ENCODE measurements at regions not wholly inside any gene's neighbourhood (a gene's known extent, or its start where the extent isn't known, plus 50 kb on each side); places are given as distances from the start of the nearest gene placed in this dataset.

- no peak for DNase-seq (ENCODE audit: low spot score)
These were observed 138.8 kb downstream of the AASDHPPT start for GRCh38 chr11:106216281-106216680.

- no peak for DNase-seq (ENCODE audit: low spot score)
These were observed 140.0 kb downstream of the AASDHPPT start for GRCh38 chr11:106217456-106217855.

GRCh38 chr11:106218106-106218505 lies 140.6 kb downstream of the AASDHPPT start:
- no peak for DNase-seq (ENCODE audit: low spot score)

- no peak for DNase-seq (ENCODE audit: low spot score)
These were observed 145.2 kb downstream of the AASDHPPT start for GRCh38 chr11:106222626-106223025.

GRCh38 chr11:106224172-106224571 lies 146.7 kb downstream of the AASDHPPT start:
- no peak for DNase-seq (ENCODE audit: low spot score)

GRCh38 chr11:106228996-106229395 lies 151.5 kb downstream of the AASDHPPT start:
- no peak for DNase-seq (ENCODE audit: low spot score)

- peak; percentile 25 for DNase-seq (ENCODE audit: low spot score)
These were observed 154.1 kb downstream of the AASDHPPT start for GRCh38 chr11:106231591-106231990.

GRCh38 chr11:106233191-106233590 lies 155.7 kb downstream of the AASDHPPT start:
- no peak for DNase-seq (ENCODE audit: low spot score)

- DNase-seq (ENCODE audit: low spot score), result no peak
These were observed 157.3 kb downstream of the AASDHPPT start for GRCh38 chr11:106234794-106235193.

- DNase-seq (ENCODE audit: low spot score), result no peak
These were observed 158.8 kb downstream of the AASDHPPT start for GRCh38 chr11:106236295-106236694.

GRCh38 chr11:106238704-106239360 lies 161.4 kb downstream of the AASDHPPT start:
- no peak for DNase-seq (ENCODE audit: low spot score)

GRCh38 chr11:106241601-106242257 lies 164.3 kb downstream of the AASDHPPT start:
- no peak for DNase-seq (ENCODE audit: low spot score)

- no peak for DNase-seq (ENCODE audit: low spot score)
These were observed 165.4 kb downstream of the AASDHPPT start for GRCh38 chr11:106242718-106243415.

GRCh38 chr11:106246495-106246894 lies 169.0 kb downstream of the AASDHPPT start:
- DNase-seq (ENCODE audit: low spot score), result no peak

- no peak for DNase-seq (ENCODE audit: low spot score)
These were observed 172.3 kb downstream of the AASDHPPT start for GRCh38 chr11:106249617-106250239.

- no peak for DNase-seq (ENCODE audit: low spot score)
These were observed 185.4 kb downstream of the AASDHPPT start for GRCh38 chr11:106262852-106263251.

GRCh38 chr11:106263527-106263926 lies 186.1 kb downstream of the AASDHPPT start:
- no peak for DNase-seq (ENCODE audit: low spot score)

- no peak for DNase-seq (ENCODE audit: low spot score)
These were observed 193.6 kb downstream of the AASDHPPT start for GRCh38 chr11:106271086-106271485.

- DNase-seq (ENCODE audit: low spot score), result no peak
These were observed 194.2 kb downstream of the AASDHPPT start for GRCh38 chr11:106271686-106272085.

GRCh38 chr11:106275151-106275550 lies 197.7 kb downstream of the AASDHPPT start:
- no peak for DNase-seq (ENCODE audit: low spot score)

- DNase-seq (ENCODE audit: low spot score), result no peak
These were observed 198.7 kb downstream of the AASDHPPT start for GRCh38 chr11:106276126-106276525.

- DNase-seq (ENCODE audit: low spot score), result no peak
These were observed 199.5 kb downstream of the AASDHPPT start for GRCh38 chr11:106276859-106277436.

All from AG20443 (cell line).